IPS DF 4.7 (cell line): ENCODE measurements at regions not wholly inside any gene's neighbourhood (a gene's known extent, or its start where the extent isn't known, plus 50 kb on each side); places are given as distances from the start of the nearest gene placed in this dataset.

Source experiments
- DNase-seq: peaks from one replicate; pipeline ENCODE4 v3.0.0-alpha.2; 2013; ENCODE audit warnings: low spot score; ENCODE audit errors: extremely low read depth

DNA sequence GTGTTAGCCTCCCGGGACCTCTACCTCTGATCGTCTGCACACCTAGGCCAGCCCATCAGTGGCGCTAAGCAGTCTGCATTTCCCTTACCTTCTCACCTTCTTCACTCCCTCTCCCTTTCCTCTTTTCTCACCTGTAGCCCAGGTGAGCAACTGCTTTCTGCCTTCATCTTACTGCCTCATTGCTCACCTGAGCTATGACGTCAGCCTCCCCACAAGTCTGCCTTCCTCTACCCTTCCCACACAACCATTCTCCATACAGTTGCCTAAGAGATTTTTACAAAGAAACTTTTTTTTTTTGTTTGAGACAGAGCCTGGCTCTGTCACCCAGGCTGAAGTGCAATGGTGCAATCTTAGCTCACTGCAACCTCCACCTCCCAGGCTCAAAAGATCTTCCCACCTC lies 136.3 kb downstream of the BCOR start:
- DNase-seq, result no peak

DNA sequence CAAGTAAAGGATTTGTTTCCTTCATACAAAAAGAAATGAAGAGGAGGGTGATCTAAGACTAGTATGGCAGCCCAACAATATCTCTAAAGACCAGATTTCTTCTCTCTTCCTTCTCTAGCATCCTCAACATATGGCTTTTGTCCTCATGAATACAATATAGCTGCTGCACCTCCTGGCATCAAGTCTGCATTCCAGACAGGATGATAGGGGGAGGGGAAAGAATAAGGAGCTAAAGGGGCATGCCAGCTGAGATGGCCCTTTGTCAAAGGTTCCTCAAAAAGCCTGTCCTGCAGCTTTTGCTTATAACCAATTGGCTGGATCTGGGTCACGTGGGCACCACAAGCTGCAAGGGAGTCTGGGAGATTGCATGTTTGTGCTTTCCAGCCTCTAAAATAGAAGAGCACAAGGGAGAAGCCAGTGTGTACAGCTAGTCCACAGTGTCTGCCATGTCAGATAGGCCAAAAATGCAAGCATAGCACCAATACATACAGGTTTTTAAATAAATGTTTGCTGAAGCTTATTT lies 132.6 kb downstream of the BCOR start:
- DNase-seq, result no peak

DNA sequence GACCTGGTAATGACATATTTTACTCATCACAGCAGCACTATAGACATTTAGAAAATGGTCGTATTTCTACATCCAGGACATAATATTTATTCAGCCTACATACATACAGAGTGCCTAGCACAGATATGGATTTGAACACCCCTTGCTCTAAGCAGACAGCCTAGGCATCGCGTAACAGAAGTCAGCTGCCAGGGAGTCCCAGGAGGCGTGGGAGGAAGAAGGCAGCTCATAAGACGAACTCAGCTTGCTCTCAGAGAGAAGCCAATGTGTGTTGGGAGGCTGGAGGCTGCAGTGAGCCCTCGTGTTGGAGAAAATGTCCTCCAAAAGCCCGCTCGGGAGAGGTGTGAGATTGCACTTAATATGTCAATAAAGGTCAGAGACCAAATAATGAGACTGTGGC lies 131.6 kb downstream of the BCOR start:
- DNase-seq, result no peak

DNA sequence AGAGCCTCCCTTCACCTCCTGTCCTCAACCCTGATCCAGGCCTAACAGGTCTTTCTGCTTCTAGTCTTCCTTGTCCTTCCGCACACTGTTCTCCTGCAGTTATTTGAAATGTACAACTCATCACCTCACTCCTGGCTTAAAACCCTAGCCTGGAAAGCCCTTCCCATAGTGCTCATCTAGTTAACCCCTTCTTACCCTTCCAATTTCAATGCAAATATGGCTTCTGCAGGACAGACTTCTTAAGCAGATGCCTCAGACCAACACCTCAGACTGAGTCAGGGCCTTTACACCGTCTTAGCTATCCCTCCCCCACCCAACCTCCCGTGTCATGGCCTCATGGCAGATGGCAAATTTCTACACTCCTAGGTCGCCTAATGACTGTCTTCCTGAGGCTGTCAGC lies 130.4 kb downstream of the BCOR start:
- DNase-seq, result no peak

DNA sequence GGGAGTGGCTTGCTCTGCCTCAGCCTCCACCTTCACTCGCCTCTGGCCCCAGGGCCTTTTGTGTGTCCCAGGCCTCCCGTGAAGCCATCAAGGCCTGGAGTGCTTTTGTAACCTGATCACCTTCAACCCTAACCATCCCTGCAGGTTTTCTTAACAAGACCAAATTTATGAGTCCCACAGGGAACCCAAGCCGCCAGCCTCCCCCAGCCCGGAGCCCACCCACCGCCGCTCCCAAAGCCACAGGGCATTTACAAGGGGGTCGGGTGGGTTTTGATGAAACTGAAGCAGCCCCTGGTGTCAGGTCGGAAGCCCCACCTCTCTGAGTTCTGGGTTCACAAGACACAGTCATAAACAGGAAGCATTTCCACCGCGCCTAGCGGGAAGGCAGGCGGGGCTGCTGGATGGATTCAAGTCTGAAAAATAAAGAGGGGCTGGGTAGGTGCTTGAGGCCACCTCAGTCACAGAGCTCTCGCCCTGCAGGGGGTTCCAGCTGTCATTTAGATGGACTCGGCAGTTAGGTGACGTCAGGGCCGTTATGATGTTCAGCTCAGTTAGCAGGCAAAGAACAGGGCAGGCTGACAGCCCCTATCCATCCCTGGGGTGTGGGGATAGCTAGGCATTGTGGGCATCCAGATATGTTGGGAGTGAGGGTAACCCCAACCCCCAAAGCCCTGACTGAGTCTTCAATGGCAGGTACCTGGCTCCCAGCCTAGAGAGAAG lies 128.5 kb downstream of the BCOR start:
- no peak for DNase-seq

DNA sequence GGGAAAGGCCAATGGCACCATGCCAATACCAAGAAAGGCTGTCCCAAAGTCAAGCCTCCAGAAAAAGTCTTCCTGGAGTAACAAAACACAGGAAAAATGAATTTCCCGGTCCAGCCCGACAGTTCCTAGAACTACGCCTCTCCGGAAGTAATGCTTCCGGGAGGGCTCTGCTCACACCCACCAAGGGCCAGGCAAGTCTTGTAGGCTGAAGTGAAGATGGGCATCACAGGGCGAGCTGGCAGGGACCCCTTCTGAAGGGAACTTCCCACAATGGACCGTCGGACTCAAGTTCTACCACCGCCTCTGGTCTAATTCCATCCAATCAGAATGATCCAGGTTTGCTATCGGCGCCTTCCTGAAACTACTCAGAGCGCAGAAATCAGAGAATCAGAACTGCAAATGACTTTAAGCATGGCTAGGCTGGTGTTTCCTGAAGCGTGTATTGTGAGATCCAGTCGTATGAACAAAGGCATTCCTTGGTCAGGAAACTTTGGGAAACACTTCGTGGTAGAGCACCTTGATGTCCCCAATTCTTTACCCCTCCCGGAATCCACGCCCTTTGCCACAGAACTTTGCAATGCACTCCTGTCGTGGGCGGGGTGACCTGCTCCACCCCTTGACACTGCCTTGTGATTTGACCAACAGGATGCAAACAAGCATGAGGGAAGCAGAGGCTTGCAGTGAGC lies 127.8 kb downstream of the BCOR start:
- DNase-seq, result no peak

DNA sequence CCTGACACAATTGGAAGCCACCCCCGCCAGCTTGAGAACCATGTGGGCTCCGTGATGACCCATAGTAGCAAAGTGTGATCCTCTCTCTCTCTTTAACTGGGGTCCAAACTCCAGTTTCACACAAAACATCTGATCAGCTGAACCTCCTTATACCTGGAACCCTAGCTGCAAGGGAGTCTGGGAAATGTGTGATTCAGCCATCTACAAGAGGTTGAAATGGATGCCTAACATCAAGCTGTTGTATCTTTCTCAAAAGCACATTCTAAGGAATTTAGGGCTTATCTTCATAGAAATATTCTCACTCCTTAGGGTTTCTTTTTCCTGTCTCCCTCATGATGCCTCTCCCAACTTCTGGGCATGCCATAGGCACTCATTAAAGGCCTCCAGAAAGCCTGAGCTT lies 126.0 kb downstream of the BCOR start:
- DNase-seq, result no peak

DNA sequence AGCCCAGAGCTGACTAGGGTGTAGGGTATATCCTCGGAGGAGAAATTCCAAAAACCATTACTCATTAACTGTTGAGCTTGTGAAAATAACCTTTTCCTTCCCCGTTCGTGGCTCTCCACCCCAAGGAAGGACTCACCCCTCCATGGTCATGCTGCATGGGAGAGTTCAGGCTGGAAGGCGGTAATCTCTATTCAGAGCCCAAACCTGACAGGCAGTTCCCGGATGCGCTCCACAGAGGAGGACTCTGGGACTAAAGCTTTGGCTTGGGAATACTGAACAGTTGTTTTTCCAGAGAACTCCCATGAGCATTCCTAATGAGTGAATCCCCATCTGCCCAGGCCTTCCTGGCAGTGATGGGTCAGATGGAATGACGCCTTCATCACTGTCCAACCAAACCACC lies 125.4 kb downstream of the BCOR start:
- DNase-seq, result no peak

DNA sequence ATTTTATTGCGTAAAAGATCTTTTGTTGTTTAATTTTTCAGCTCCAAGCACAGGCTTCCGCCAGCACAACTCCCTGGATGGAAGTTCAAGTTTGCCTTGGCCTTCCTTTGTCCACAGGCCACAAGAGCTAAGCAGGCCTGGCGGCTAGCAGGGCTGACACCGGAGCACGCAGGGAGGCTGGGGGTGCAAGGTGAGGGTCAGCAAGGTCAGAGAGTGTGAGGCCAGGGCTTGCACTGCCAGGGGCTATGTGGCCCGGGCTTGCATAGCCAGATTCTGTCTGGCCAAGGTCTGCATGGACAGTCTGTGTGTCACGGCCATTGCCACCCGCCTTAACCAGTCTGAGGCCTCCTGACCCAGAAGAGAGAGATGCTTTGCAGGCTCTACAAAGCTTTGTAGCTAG lies 123.9 kb downstream of the BCOR start:
- no peak for DNase-seq

DNA sequence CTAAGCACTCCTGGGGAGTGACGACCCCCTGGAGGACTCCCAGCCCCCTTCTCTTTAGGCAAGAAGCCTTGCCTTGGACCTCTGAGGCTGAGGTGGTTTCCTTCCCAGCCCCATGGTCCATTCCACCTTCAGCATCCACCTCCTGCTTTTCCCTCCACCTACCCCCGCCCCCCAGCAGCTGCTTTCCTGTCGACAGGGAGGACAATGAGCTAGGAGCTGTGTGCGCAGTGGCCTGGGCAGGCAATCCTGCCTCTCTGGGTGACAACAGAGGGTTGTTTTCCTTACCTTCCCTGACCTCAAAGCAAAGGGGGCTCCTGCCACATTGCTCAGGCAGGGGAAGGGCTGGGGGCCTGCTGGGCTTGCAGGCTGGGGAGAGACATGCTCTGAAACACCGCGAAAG lies 123.5 kb downstream of the BCOR start:
- DNase-seq, result no peak

DNA sequence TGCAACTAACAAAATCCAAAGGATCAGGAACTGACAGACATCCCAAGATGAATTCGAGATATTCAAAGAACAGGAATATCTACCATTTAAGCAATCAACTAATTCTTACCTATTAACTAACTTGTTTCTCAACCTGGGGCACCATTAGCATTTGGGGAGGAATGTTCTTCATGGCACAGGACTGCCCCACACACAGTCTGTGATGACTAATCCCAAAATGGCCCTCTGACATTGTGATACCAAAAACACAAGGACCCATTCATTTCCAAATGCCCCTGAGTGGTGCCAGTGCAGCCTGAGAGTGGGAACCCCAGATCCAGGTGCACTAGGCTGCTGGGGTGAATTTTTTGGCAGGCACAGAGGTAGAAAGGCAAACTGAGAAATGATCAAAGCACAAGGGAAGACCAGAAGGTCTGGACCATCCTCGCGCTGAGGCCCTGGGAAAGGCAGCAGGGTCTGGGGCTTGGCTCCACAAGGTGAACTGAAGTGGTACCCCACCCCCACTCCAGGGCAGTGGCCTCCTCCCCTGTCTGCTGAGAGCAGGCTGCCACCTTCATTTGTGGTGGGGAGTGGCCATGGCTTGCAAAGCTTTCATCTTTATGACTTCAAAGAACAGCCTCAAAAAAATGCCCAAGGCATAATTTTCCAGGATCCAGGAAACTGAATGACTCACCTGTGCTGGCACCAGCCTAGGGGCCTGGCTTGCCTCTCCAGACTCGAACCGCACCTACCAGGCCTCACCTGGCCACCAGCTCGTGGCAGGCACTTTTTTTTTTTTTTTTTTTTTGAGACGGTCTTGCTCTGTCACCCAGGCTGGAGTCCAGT lies 122.4 kb downstream of the BCOR start:
- no peak for DNase-seq

DNA sequence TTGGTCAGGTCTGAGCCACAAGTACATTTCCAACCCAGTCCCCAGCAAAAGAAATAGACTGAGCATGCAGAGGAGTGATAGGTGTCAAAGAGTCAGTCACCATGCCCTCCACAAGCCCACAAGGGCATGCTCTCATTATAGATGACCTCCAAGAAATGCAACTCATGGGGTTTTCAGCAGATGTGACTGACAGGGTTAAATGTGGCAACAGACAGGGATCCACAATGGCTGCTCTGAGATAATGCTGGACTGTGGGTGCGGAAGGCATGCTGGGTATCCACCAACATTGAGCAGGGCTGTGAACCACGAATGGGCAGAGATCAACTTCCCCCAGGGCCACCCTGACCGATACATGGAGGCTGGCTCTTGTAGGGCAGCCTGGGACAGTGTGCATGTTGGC lies 115.8 kb downstream of the BCOR start:
- no peak for DNase-seq

DNA sequence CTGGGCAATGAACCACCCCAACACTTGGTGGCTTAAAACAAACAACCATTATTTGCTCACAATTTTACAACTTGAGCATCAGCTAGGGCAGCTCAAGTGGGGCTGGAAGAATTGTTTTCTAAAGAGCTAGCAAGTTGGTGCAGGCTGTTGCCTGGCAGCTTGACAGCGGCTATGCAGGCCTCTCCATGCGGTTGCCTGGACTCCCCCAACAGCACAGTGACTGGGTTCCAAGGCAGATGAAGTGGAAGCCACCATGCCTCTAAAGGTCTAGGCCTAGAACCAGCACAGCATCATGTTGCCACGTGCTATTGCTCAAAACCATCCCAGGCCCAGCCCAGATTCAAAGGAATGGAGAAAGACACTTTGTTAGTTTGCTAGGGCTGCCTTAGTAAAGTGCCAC lies 114.8 kb downstream of the BCOR start:
- no peak for DNase-seq

DNA sequence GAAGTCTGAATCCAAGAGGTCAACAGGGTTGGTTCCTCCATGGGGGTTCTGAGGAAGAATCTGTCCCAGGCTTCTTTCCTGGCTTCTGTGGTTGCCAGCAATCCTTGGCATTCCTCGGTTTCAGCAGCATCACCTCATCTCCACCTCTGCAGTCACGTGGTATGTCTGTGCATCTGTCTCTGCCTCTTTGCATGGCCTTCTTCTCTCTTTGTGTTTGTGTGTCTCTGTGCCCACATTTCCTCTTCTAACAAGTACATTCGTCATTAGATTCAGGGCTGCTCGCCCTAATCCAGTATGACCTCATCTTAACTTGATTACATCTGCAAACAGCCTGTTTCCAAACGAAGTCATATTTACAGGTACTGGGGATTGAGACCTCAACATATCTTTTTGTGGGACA lies 114.0 kb downstream of the BCOR start:
- no peak for DNase-seq

DNA sequence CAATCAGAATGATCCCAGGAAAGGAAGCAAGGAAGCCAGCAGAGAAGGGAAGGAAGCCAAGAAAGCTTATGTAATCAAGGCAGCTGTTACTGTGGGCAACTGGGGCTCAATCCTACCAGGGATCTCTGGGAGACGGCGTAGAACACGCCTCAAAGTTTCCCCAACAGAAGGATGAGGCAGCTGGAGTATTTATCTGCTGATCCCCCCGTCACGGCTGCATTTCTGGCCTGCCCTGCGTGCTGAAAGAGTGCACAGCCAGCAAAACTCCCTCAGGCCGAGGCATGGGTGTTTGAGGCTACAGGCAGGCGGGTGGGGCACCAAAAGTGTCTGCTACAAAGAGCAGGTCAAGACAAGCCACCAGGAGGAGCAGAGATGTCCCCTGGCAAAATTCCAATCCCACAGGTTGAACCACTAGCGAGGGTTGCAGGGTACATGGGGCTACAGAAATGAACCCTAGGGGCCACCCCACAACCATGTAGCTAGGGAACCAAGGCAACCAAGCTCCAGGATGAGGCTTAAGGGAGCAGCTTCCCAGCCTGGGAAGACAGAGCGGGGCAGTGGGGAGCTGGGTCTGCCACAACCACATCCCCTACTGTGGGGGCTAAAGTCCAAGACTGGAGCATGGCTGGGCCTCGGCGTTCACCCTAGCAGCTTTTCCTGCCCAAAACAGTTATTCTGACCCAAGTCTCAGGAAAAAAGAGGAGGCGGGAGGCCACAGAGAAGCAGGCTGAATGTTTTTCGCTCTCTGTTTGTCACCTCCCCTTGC lies 113.4 kb downstream of the BCOR start:
- DNase-seq, result no peak

DNA sequence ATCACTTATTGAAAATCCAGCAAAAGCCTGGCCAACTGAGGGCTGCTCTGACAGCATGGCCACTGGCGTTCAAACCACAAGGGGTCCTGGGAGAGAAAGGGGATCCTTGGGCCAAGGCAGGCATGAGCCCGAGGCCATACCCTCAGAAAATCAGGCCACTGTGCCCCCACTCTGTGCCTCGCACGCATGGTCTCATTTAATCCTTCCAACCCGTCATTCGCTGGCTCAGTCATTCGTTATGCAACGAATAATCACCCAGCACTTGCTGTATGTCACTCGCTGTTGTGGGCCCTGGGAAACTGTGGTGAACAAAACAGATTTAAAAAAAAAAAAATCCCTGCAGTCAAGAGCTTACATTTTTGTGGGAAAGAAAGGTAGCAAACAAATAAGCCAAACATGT lies 112.7 kb downstream of the BCOR start:
- DNase-seq, result no peak

DNA sequence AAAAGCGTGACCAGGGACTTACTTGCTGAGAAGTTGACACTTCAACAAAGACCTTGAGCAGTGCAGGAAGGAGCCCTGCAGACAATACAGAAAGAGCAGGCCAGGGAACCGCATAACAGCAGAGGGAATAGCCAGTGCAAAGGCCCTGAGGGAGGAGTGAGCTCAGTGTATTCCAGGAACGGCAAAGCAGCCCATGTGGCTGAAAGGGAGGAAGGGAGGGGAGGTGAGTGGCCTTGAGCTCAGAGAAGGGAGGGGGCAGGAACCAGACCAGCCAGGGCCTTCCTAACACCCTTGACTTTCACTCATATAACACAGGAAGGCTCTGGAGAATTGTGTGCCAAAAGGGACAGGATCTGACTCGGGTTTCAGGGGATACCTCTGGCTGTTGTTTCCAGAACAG lies 112.2 kb downstream of the BCOR start:
- DNase-seq, result no peak

DNA sequence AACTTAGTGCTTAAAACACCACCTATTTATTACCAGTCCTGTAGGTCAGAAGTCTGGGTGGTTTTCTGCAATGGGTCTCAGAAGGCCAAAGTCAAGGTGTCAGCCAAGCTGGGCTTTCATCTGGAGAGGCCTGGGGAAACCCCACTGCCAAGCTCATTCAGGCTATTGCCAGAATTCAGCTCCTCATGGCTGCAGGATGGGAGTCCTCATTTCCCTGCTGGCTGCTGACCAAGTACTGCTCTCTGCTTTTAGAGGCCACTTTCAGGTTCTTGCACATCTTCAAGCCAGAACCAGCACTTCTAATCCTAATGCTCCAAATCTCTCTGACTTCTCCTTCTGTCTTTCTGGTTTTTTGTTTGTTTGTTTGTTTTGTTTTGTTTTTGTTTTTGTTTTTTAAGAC lies 109.3 kb downstream of the BCOR start:
- DNase-seq, result no peak

DNA sequence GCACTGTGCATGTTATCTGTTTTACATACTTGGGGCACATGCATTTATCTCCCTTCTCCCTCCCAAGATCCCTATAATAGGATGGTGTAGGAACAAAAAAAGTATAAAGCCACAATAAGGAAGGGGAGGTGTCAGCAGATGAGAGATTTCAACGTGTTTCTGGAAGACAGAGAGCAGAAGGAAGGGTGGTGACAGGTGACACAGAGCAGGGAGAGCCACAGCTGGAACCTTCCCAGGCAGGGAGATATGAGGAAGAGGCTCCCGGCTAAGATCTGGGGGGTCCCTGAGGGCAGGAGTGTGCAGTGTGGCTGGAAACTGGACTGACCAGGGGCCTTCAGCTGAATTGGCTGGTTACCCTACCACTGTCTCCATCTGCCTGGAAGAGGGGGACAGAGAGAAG lies 107.4 kb downstream of the BCOR start:
- DNase-seq, result no peak

DNA sequence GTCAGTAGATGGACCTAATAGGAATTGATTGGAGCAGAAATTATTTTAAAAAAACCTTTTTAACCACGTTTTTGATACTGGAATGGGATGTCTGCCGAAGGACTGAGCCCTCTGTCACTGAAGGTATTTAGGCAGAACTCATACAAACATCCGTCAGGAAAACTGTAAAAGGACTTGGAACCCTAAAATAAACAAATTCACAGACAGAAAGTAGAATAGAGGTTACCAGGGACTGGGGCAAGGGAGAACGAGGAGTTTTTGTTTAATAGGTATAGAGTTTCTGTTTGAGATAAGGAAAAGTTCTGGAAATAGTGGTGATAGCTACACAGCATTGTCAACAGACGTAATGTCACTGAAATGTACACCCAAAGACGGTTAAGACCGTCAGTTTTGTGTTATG lies 105.5 kb downstream of the BCOR start:
- DNase-seq, result no peak

DNA sequence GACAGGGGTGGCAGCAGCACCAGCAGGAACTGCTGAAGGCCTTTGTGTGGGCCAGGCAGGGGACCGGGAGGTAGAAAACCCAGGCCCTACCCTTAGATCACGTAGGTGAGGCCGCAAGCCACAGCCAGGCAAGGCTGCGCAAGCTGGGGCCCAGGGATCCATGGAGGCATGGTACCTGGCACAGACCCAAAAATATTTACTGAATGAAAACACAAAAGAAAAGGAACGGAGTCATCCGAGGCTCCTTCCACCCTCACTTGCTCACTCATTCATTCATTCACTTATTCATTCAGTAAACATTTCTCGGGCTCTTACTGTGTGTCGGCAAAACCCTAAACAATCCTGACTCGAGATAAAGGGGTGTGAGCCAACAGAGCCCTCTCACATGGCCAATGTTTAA lies 102.3 kb downstream of the BCOR start:
- DNase-seq, result no peak

DNA sequence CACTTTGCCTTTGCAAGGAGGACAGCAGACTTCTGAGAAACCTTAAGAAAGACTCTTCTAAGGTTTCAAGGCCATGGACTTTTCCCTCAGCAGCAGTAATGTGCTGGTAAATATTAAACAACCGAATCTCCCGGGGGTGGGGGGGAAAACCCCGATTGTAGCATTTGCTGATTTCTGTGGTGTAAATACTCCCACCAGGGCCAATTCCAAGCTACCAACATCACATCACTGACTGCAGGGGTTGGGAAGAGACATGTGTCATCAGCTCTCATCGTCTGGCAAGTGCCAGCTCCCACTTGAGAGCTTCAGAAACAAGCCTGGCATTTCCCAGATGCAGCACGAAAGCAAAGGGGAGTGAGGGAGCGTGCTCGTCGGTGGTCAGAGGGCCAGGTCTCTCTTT lies 101.2 kb downstream of the BCOR start:
- DNase-seq, result no peak
